ENCODE measurements at regions not wholly inside any gene's neighbourhood (a gene's known extent, or its start where the extent isn't known, plus 50 kb on each side); places are given as distances from the start of the nearest gene placed in this dataset.

GRCh38 chr2:216261042-216261537 is 111.2 kb downstream of the MARCHF4 start:
- TF ChIP-seq, protein P1, sequence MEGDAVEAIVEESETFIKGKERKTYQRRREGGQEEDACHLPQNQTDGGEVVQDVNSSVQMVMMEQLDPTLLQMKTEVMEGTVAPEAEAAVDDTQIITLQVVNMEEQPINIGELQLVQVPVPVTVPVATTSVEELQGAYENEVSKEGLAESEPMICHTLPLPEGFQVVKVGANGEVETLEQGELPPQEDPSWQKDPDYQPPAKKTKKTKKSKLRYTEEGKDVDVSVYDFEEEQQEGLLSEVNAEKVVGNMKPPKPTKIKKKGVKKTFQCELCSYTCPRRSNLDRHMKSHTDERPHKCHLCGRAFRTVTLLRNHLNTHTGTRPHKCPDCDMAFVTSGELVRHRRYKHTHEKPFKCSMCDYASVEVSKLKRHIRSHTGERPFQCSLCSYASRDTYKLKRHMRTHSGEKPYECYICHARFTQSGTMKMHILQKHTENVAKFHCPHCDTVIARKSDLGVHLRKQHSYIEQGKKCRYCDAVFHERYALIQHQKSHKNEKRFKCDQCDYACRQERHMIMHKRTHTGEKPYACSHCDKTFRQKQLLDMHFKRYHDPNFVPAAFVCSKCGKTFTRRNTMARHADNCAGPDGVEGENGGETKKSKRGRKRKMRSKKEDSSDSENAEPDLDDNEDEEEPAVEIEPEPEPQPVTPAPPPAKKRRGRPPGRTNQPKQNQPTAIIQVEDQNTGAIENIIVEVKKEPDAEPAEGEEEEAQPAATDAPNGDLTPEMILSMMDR (IDR thresholded peaks at IDR 0.05; ENCODE audit: unreplicated experiment) = no peak
- no peaks in the 10 kb centered on the region for H3K36me3 Mint-ChIP-seq
- H3K27me3 Mint-ChIP-seq (ENCODE audit: low read depth) = peaks cover 41% of the 10 kb centered on the region
- H3K4me3 Mint-ChIP-seq = no peak overlapping the region
- no peak overlapping the region for H3K27ac Mint-ChIP-seq
- no peaks in the 10 kb centered on the region for H3K9me3 Mint-ChIP-seq
- no peak for DNase-seq (ENCODE audit: low spot score in 2 of 2, unreplicated experiment in 2 of 2)
- no peaks in the 10 kb centered on the region for H3K4me1 Mint-ChIP-seq

GRCh38 chr2:216260629-216261028 is 111.7 kb downstream of the MARCHF4 start:
- H3K9me3 Mint-ChIP-seq = no peaks in the 10 kb centered on the region
- peaks cover 45% of the 10 kb centered on the region for H3K27me3 Mint-ChIP-seq (ENCODE audit: low read depth)
- TF ChIP-seq, protein P1 (IDR thresholded peaks at IDR 0.05; ENCODE audit: unreplicated experiment) = no peak
- no peak overlapping the region for H3K4me3 Mint-ChIP-seq
- H3K4me1 Mint-ChIP-seq = no peaks in the 10 kb centered on the region
- no peaks in the 10 kb centered on the region for H3K36me3 Mint-ChIP-seq
- DNase-seq (ENCODE audit: low spot score in 2 of 2, unreplicated experiment in 2 of 2) = no peak
- H3K27ac Mint-ChIP-seq = no peak overlapping the region

- Mint-ChIP-seq H3K9me3 (no peaks in the 10 kb centered on the region), H3K27me3 (ENCODE audit: low read depth) (peaks cover 34% of the 10 kb centered on the region), H3K4me1 (no peaks in the 10 kb centered on the region), H3K4me3 (no peak overlapping the region), H3K36me3 (no peaks in the 10 kb centered on the region), H3K27ac (no peak overlapping the region)
- no peak for DNase-seq (ENCODE audit: low spot score in 2 of 2, unreplicated experiment in 2 of 2)
- TF ChIP-seq, protein P1 (IDR thresholded peaks at IDR 0.05; ENCODE audit: unreplicated experiment) = no peak
These were observed 113.2 kb downstream of the MARCHF4 start for GRCh38 chr2:216259081-216259480.

- Mint-ChIP-seq H3K9me3 (no peaks in the 10 kb centered on the region), H3K4me3 (no peak overlapping the region), H3K36me3 (no peaks in the 10 kb centered on the region), H3K4me1 (no peaks in the 10 kb centered on the region), H3K27me3 (ENCODE audit: low read depth) (peaks cover 30% of the 10 kb centered on the region), H3K27ac (no peak overlapping the region)
- TF ChIP-seq, protein P1 (IDR thresholded peaks at IDR 0.05; ENCODE audit: unreplicated experiment) = no peak
- DNase-seq (ENCODE audit: low spot score in 2 of 2, unreplicated experiment in 2 of 2) = no peak
These were observed 115.2 kb downstream of the MARCHF4 start for GRCh38 chr2:216257089-216257488.
